Breast epithelium (tissue), 3 donors: ENCODE measurements at regions not wholly inside any gene's neighbourhood (a gene's known extent, or its start where the extent isn't known, plus 50 kb on each side); places are given as distances from the start of the nearest gene placed in this dataset.

Experiments
- POLR2A ChIP-seq: fragments of 450-650 bp; IDR thresholded peaks from one replicate; pipeline ENCODE4 v1.6.1; 2016; ENCODE audit warnings: antibody characterized with exemption, mild to moderate bottlenecking, moderate library complexity
- TF ChIP-seq, protein P1 (sequence below), 3 donors: fragments of 450-650 bp; IDR thresholded peaks; one replicate each; pipeline ENCODE4 v1.5.1; 2016 to 2017; ENCODE audit warnings: antibody characterized with exemption in 3 of 3, mild to moderate bottlenecking in 3 of 3, moderate library complexity in 3 of 3

DNA sequence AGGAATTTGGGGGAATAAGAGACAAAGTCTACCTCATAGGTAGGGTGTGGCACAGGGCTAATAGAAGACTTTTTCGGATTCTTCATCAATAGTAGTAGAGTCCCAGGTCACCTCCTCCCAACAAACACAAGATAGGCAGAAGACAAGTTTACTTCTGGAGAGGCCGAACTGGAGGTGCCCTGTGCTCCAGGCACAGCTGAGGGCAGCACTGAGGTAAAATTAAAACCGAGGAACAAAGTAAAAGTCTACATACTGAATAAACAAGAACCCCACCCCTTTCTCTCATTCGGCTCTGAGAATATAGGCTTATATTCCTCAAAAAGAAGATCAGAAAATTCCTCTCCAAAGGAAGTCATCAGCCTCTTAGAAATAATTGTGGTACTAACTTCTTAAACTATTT is 161.5 kb downstream of the SEC23A start:
- TF ChIP-seq, protein P1, sequence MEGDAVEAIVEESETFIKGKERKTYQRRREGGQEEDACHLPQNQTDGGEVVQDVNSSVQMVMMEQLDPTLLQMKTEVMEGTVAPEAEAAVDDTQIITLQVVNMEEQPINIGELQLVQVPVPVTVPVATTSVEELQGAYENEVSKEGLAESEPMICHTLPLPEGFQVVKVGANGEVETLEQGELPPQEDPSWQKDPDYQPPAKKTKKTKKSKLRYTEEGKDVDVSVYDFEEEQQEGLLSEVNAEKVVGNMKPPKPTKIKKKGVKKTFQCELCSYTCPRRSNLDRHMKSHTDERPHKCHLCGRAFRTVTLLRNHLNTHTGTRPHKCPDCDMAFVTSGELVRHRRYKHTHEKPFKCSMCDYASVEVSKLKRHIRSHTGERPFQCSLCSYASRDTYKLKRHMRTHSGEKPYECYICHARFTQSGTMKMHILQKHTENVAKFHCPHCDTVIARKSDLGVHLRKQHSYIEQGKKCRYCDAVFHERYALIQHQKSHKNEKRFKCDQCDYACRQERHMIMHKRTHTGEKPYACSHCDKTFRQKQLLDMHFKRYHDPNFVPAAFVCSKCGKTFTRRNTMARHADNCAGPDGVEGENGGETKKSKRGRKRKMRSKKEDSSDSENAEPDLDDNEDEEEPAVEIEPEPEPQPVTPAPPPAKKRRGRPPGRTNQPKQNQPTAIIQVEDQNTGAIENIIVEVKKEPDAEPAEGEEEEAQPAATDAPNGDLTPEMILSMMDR (IDR thresholded peaks at IDR 0.05), result no peak
- TF ChIP-seq POLR2A, result no peak
